Mesodermal cell (in vitro differentiated cells): ENCODE measurements at regions not wholly inside any gene's neighbourhood (a gene's known extent, or its start where the extent isn't known, plus 50 kb on each side); places are given as distances from the start of the nearest gene placed in this dataset.

ENCODE experiments used
- H3K27ac ChIP-seq: 2 replicates; pipeline ENCODE4 v1.7.0; 2013; ENCODE audit warnings: mild to moderate bottlenecking, low read depth, low read length, moderate library complexity; ENCODE audit not compliant: severe bottlenecking
- H3K36me3 ChIP-seq: 2 replicates; pipeline ENCODE4 v1.7.1; 2013; ENCODE audit warnings: mild to moderate bottlenecking, low read length, moderate library complexity; ENCODE audit not compliant: control insufficient read depth, insufficient read depth
- H3K4me1 ChIP-seq: one replicate; pipeline ENCODE4 v1.7.1; 2013; ENCODE audit warnings: mild to moderate bottlenecking, low read length; ENCODE audit not compliant: insufficient read depth, control insufficient read depth, poor library complexity, severe bottlenecking
- H3K4me3 ChIP-seq: 2 replicates; pipeline ENCODE4 v1.7.0; 2013; ENCODE audit warnings: low read length, control low read depth, mild to moderate bottlenecking; ENCODE audit not compliant: insufficient read depth, poor library complexity, severe bottlenecking; ENCODE audit errors: extremely low read depth
- H3K9me3 ChIP-seq: 2 replicates; pipeline ENCODE4 v1.7.1; 2013; ENCODE audit warnings: mild to moderate bottlenecking, low read length, moderate library complexity; ENCODE audit not compliant: control insufficient read depth
- WGBS, 2 experiments: methylation state at CpG; one replicate each; pipeline ENCODE4 v1.1.5; 2013; ENCODE audit warnings: missing lambda C conversion rate in 2 of 2; ENCODE audit not compliant: insufficient coverage in 2 of 2; 5-methylcytosine and 5-hydroxymethylcytosine counted together

GRCh38 chr11:25741886-25742285 is 590.0 kb upstream of the ANO3 start:
- Histone ChIP-seq H3K4me3 (no peak overlapping the region), H3K36me3 (no peaks in the 10 kb centered on the region), H3K27ac (no peak overlapping the region), H3K4me1 (no peaks in the 10 kb centered on the region), H3K9me3 (no peaks in the 10 kb centered on the region)
- WGBS, 2 experiments = no CpG with 5 or more reads among the region's 1 CpG

- Histone ChIP-seq H3K27ac (no peak overlapping the region), H3K4me1 (no peaks in the 10 kb centered on the region), H3K4me3 (no peak overlapping the region), H3K9me3 (no peaks in the 10 kb centered on the region), H3K36me3 (no peaks in the 10 kb centered on the region)
These were observed 589.1 kb upstream of the ANO3 start for GRCh38 chr11:25742800-25743199.

GRCh38 chr11:25755381-25755780 is 576.5 kb upstream of the ANO3 start:
- peaks cover 4% of the 10 kb centered on the region for H3K9me3 ChIP-seq
- WGBS, 2 experiments = 100% methylated on average over 1 of the region's 2 CpGs; no CpG with 5 or more reads in 1 of the 2 experiments

GRCh38 chr11:25755918-25756584 is 575.9 kb upstream of the ANO3 start:
- Histone ChIP-seq H3K4me3 (no peak overlapping the region), H3K9me3 (peaks cover 4% of the 10 kb centered on the region), H3K4me1 (no peaks in the 10 kb centered on the region), H3K36me3 (no peaks in the 10 kb centered on the region), H3K27ac (no peak overlapping the region)
- WGBS, 2 experiments = 90 to 97% methylated on average over 14 to 17 of the region's 23 CpGs

More at GRCh38 chr11:25755381-25755780, 576.5 kb upstream of the ANO3 start:
- Histone ChIP-seq H3K4me1 (no peaks in the 10 kb centered on the region), H3K4me3 (no peak overlapping the region), H3K36me3 (no peaks in the 10 kb centered on the region), H3K27ac (no peak overlapping the region)

- H3K36me3 ChIP-seq = no peaks in the 10 kb centered on the region
- no peak overlapping the region for H3K4me3 ChIP-seq
- H3K9me3 ChIP-seq = peaks cover 4% of the 10 kb centered on the region
- no peaks in the 10 kb centered on the region for H3K4me1 ChIP-seq
- H3K27ac ChIP-seq = no peak overlapping the region
- 72 to 82% methylated on average over 4 to 6 of the region's 6 CpGs for WGBS, 2 experiments
These were observed 573.7 kb upstream of the ANO3 start for GRCh38 chr11:25758145-25758661.

- Histone ChIP-seq H3K4me1 (peaks cover 8% of the 10 kb centered on the region), H3K27ac (no peak overlapping the region), H3K9me3 (no peaks in the 10 kb centered on the region), H3K4me3 (no peak overlapping the region), H3K36me3 (no peaks in the 10 kb centered on the region)
- WGBS, 2 experiments = no CpG with 5 or more reads among the region's 4 CpGs
These were observed 565.5 kb upstream of the ANO3 start for GRCh38 chr11:25766332-25767015.

GRCh38 chr11:25769287-25769686 is 562.6 kb upstream of the ANO3 start:
- WGBS, 2 experiments = no CpG with 5 or more reads among the region's 3 CpGs
- Histone ChIP-seq H3K9me3 (no peaks in the 10 kb centered on the region), H3K4me1 (peaks cover 8% of the 10 kb centered on the region), H3K4me3 (no peak overlapping the region), H3K27ac (no peak overlapping the region), H3K36me3 (no peaks in the 10 kb centered on the region)

GRCh38 chr11:25771605-25772004 is 560.3 kb upstream of the ANO3 start:
- H3K4me1 ChIP-seq = peaks cover 8% of the 10 kb centered on the region
- H3K9me3 ChIP-seq = no peaks in the 10 kb centered on the region
- no peak overlapping the region for H3K4me3 ChIP-seq
- no peak overlapping the region for H3K27ac ChIP-seq
- WGBS, 2 experiments = 85 to 88% methylated on average over 2 of the region's 4 CpGs
- no peaks in the 10 kb centered on the region for H3K36me3 ChIP-seq

- WGBS, 2 experiments = no CpG with 5 or more reads among the region's 1 CpG
These were observed 556.3 kb upstream of the ANO3 start for GRCh38 chr11:25775603-25776002.

GRCh38 chr11:25776238-25776637 is 555.7 kb upstream of the ANO3 start:
- WGBS, 2 experiments = no CpG with 5 or more reads among the region's 1 CpG
- H3K9me3 ChIP-seq = no peaks in the 10 kb centered on the region
- no peak overlapping the region for H3K4me3 ChIP-seq
- no peaks in the 10 kb centered on the region for H3K4me1 ChIP-seq
- H3K27ac ChIP-seq = no peak overlapping the region
- H3K36me3 ChIP-seq = no peaks in the 10 kb centered on the region

More at GRCh38 chr11:25775603-25776002, 556.3 kb upstream of the ANO3 start:
- Histone ChIP-seq H3K4me1 (no peaks in the 10 kb centered on the region), H3K4me3 (no peak overlapping the region), H3K36me3 (no peaks in the 10 kb centered on the region), H3K9me3 (no peaks in the 10 kb centered on the region), H3K27ac (no peak overlapping the region)

- Histone ChIP-seq H3K4me1 (no peaks in the 10 kb centered on the region), H3K27ac (no peak overlapping the region), H3K9me3 (no peaks in the 10 kb centered on the region), H3K4me3 (no peak overlapping the region), H3K36me3 (no peaks in the 10 kb centered on the region)
- WGBS, 2 experiments = 100% methylated on average over 1 of the region's 2 CpGs
These were observed 554.6 kb upstream of the ANO3 start for GRCh38 chr11:25777343-25777742.
